SJCRH30 (cell line): ENCODE measurements at regions not wholly inside any gene's neighbourhood (a gene's known extent, or its start where the extent isn't known, plus 50 kb on each side); places are given as distances from the start of the nearest gene placed in this dataset.

Experiments used
- DNase-seq, 2 experiments: peaks; one replicate each; pipeline ENCODE4 v3.0.0-alpha.2; 2015 to 2020
- H3K27ac ChIP-seq: fragments of 250-450 bp; sonication (Bioruptor Pico); 2 replicates; pipeline ENCODE4 v1.5.1; 2020; ENCODE audit warnings: mild to moderate bottlenecking, moderate library complexity
- H3K27me3 ChIP-seq: fragments of 250-450 bp; sonication (Bioruptor Pico); 2 replicates; pipeline ENCODE4 v1.5.1; 2020; ENCODE audit warnings: mild to moderate bottlenecking, moderate library complexity
- H3K36me3 ChIP-seq: fragments of 250-450 bp; sonication (Bioruptor Pico); 2 replicates; pipeline ENCODE4 v1.5.1; 2020; ENCODE audit warnings: mild to moderate bottlenecking, moderate library complexity
- H3K4me1 ChIP-seq: fragments of 250-450 bp; sonication (Bioruptor Pico); 2 replicates; pipeline ENCODE4 v1.5.1; 2020; ENCODE audit warnings: mild to moderate bottlenecking, moderate library complexity
- H3K4me3 ChIP-seq: fragments of 250-450 bp; sonication (Bioruptor Pico); 2 replicates; pipeline ENCODE4 v1.5.1; 2020; ENCODE audit warnings: mild to moderate bottlenecking, moderate library complexity
- H3K9me3 ChIP-seq: fragments of 250-450 bp; sonication (Bioruptor Pico); replicated peaks from 2 replicates; pipeline ENCODE4 v1.5.1; 2020; ENCODE audit warnings: mild to moderate bottlenecking, moderate library complexity

DNA sequence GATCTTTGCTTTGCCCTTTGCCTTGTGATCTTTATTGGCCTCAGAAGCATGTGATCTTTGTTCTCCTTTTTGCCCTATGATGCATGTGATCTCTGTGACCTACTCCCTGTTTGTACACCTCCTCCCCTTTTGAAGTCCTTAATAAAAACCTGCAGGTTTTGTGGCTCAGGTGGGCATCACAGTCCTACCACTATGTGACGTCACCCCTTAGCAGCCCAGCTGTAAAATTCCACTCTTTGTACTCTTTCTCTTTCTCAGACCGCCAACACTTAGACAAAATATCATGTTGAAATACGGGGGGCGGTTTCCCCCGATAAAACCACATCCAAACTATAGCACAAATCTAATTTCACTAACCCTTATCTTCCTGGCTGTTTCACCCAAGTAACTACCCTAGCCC is 76.7 kb upstream of the RAPGEF4 start:
- Histone ChIP-seq H3K4me1 (no peaks in the 10 kb centered on the region), H3K4me3 (no peak overlapping the region), H3K27ac (no peak overlapping the region), H3K27me3 (no peaks in the 10 kb centered on the region), H3K9me3 (no peaks in the 10 kb centered on the region), H3K36me3 (no peaks in the 10 kb centered on the region)
- DNase-seq = no peak

DNA sequence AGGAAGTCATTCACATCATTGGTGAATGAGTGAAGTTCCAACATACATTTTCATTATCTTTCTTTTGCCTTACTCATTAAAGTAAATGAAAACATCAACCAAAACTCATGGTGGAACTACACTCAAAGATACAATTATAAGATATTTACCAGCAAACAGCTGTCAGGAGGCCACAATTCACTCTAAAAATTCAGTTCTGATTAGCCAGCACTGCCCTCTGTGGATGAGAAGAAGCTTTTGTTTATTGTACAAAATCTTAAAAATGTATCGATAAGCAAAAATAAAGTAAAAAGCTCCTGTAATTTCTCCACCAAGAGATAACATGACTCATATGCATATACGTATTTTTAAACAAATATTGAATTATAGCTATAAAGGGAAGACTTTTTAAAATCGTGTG is 73.5 kb upstream of the RAPGEF4 start:
- Histone ChIP-seq H3K4me3 (no peak overlapping the region), H3K9me3 (0 out of 2 replicates have a peak, but pooled peaks cover 2% of the 10 kb centered on the region), H3K36me3 (no peaks in the 10 kb centered on the region), H3K27me3 (no peaks in the 10 kb centered on the region), H3K4me1 (no peaks in the 10 kb centered on the region), H3K27ac (no peak overlapping the region)
- no peak for DNase-seq

DNA sequence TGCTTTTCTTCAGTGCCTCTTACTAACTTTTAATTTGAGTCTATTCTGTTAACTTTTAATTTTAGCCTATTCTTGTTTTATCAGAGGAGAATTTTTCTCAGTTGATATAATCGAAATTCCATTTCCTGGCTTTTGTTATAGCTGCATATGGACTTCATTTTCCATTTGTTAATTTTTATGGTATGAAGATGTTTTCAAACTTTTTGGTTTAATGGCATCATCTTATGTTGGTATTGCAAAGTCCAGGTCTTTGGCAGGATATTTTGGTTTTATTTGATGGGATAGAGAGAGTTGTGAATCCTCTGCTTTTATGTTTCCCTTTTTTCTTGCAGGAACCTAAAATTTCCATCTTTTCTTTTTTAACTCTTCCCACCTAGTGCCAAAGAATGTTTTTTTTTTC is 70.9 kb upstream of the RAPGEF4 start:
- no peaks in the 10 kb centered on the region for H3K36me3 ChIP-seq
- DNase-seq = no peak

DNA sequence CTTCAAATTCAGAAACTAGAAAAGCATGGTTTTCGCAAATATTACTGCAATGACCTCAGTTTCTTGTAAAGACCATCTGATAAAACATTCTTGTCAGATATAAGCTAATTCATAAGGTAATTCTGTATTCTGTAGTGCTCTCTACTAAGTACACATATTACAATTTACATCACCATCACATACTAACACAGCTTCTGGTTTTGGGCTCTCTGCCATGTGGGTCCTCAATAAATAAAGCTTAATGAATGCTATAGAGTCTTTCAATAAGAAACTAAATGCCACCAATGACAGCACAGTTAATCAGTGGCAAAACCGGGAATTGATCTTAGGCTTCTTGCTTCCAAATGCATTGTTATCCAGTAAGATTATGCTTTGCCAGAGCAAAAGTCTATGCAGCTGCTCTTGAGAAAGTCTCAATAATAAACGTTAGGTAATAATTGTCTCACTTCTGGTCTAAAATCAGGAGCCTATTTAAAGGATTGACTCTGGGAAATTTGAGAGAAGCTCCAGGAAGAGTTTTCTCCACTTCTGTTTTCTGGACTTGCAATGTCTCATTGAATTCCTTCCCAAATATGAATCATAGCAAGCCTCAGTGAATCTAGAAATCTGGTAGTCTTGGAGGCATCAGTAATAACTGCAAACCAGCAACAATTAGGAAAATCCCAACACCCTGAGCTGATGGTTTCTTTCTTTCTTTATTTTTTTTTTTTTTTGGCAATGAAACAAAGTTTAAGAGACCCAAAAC is 67.9 kb upstream of the RAPGEF4 start:
- H3K9me3 ChIP-seq = 0 out of 2 replicates have a peak, but pooled peaks cover 2% of the 10 kb centered on the region
- H3K27ac ChIP-seq = no peak overlapping the region
- no peaks in the 10 kb centered on the region for H3K36me3 ChIP-seq
- H3K27me3 ChIP-seq = no peaks in the 10 kb centered on the region
- DNase-seq = no peak
- H3K4me1 ChIP-seq = peaks cover 6% of the 10 kb centered on the region
- H3K4me3 ChIP-seq = no peak overlapping the region

More for the DNA sequence above, 70.9 kb upstream of the RAPGEF4 start:
- no peaks in the 10 kb centered on the region for H3K27me3 ChIP-seq
- no peak overlapping the region for H3K4me3 ChIP-seq
- H3K9me3 ChIP-seq = 0 out of 2 replicates have a peak, but pooled peaks cover 2% of the 10 kb centered on the region
- no peak overlapping the region for H3K27ac ChIP-seq
- no peaks in the 10 kb centered on the region for H3K4me1 ChIP-seq

DNA sequence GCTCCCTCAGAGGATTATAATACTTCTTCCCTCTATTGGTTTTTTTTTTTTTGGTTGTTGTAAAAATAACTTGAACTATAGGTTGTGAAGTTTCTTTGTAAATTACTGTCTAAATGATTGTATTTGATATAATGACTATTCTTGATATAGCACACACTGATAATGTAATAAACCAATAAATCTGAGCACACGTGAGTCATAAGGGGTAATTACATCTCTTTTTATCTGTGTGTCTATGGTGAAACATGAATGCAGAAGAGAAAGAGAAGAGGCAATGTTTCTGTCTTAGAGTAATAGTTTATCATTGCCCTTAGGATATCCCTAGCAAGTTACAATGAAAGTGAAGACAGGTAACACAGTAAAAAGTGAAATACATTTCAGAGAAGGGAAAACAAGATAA is 64.1 kb upstream of the RAPGEF4 start:
- H3K27me3 ChIP-seq = no peaks in the 10 kb centered on the region
- peaks cover 16% of the 10 kb centered on the region for H3K4me1 ChIP-seq
- H3K4me3 ChIP-seq = no peak overlapping the region
- H3K9me3 ChIP-seq = 0 out of 2 replicates have a peak, but pooled peaks cover 5% of the 10 kb centered on the region
- DNase-seq = no peak
- no peak overlapping the region for H3K27ac ChIP-seq
- H3K36me3 ChIP-seq = no peaks in the 10 kb centered on the region

DNA sequence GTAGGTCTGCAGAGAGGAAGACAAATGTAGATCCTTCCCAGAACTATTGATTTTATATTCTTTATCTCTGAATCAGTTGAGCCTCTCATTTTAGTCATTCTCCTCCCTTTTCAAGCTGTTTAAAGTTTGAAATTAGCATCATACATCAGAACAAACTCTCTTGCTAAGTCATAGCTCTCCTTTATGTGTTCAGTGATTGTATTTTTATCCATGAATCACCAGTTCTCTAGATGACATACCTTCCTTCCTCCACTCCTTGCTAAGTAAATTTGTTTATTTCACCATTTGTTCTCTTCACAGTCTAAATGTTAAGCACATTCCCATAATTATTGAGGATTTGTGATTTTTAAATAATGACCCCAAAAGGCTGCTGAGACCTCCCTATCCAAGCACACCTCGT is 63.5 kb upstream of the RAPGEF4 start:
- Histone ChIP-seq H3K4me1 (peaks cover 16% of the 10 kb centered on the region), H3K27me3 (no peaks in the 10 kb centered on the region), H3K36me3 (no peaks in the 10 kb centered on the region), H3K9me3 (0 out of 2 replicates have a peak, but pooled peaks cover 5% of the 10 kb centered on the region), H3K4me3 (no peak overlapping the region), H3K27ac (no peak overlapping the region)
- DNase-seq = no peak

DNA sequence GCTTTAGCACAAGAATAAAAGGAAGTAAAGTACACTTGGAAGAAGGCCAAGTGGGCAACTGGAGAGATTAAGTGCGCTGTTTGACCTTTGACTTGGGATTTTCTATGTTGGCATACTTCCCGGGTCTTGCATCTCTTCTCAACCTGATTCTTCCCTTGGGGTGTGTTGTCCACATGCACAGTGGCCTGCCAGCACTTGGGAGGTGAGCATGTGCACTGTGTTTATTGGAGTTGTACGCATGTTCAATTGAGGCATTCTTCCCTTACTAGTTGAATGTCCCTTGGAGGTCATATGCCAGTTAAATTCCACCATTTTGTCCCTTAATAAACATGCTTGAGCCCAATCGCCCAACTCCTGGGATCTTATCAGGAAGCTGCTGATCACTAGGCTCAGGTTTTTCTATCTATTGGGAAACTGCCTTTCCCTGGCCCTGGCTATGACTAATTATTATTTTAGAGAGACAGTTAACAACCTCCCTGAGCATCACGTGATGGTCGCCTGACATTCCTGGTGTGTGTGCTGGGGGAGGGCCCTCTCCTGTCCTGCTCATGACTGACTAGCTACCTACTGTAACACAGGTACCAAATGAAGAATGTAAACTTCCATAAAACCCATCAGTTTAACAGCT is 62.5 kb upstream of the RAPGEF4 start:
- Histone ChIP-seq H3K9me3 (0 out of 2 replicates have a peak, but pooled peaks cover 5% of the 10 kb centered on the region), H3K27me3 (no peaks in the 10 kb centered on the region), H3K27ac (no peak overlapping the region), H3K36me3 (no peaks in the 10 kb centered on the region), H3K4me3 (no peak overlapping the region), H3K4me1 (peaks cover 16% of the 10 kb centered on the region)
- DNase-seq = peak; percentile 64 to 78

DNA sequence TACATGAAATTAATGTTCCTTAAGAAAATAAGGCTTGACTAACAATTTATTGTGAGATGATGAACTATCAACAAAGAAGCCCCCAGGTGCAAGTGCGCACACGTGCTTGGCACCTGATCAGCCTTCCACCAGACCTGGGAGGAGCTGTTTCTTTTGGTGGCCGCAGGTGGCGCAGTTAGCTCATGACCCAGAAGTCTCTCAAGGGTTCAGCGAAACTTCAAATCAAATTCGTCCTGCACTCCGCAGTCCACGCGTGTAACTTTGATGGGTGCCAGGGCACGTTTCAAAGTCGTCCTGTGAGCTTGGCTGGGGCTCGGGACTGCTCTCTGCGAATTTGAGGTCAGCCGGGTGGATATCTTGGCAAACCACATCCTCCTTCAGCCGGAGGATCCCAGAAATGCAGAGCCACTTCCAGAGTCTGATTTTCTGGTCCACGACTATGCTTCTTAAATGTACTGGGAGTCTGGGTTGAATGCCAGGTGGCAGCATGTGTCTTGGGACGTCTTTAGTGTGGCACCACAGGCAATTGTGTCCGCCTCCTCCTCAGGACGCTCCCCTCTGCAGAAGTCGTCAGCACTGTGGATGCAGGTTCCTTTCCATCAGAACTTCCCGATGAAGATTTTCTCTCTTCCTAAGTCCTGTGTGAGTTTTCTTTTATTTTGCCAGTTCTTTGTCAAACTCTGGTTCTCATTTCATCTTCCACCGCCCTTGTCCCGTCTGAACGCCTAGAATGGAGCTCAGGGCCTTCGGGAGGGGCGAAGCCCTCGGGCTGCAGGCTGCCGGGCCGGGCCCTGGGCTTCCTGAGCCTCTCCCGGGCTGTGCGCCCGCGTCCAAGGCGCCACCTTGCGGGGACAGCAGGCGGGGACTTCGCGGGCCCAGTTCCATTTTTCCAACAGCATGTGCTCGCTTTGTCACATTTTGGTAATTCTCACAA is 61.3 kb upstream of the RAPGEF4 start:
- H3K4me3 ChIP-seq = no peak overlapping the region
- DNase-seq = no peak
- peaks cover 16% of the 10 kb centered on the region for H3K4me1 ChIP-seq
- H3K36me3 ChIP-seq = no peaks in the 10 kb centered on the region
- 0 out of 2 replicates have a peak, but pooled peaks cover 5% of the 10 kb centered on the region for H3K9me3 ChIP-seq
- no peak overlapping the region for H3K27ac ChIP-seq
- no peaks in the 10 kb centered on the region for H3K27me3 ChIP-seq

DNA sequence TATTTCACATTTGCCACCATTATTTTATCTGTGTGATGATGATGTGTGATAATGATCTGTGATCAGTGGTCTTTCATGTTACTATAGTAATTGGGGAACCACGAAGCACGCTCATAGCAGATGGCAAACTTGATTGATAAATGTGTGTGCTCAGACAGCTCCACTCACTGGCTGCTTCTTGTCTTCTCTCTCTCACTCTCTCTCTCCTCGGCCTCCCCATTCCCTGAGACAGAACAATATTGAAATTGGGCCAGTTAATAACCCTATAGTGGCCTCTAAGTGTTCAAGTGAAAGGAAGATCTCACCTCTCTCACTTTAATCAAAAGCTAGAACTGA is 60.7 kb upstream of the RAPGEF4 start:
- no peaks in the 10 kb centered on the region for H3K36me3 ChIP-seq
- 0 out of 2 replicates have a peak, but pooled peaks cover 5% of the 10 kb centered on the region for H3K9me3 ChIP-seq
- H3K4me1 ChIP-seq = peaks cover 16% of the 10 kb centered on the region
- DNase-seq = no peak
- H3K27me3 ChIP-seq = no peaks in the 10 kb centered on the region
- H3K27ac ChIP-seq = no peak overlapping the region
- H3K4me3 ChIP-seq = no peak overlapping the region

DNA sequence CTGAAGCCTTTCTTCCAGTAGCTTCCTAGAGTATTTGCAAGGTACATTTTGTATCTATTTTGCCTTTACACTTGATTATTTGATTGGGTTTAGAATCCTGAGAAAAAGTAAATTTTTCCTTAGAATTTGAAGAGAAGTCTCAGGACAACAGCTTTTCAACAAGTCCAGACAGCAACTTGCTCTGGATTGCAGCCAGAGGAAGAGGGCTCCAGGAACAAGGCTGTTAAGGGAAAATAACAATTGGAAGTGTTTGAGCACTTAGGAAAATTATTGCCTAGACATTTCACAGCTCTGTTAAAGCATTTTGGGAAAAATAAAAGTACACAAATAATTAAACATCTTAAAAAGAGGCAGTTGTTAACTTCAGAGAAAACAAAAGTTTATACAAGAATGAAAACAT is 58.3 kb upstream of the RAPGEF4 start:
- Histone ChIP-seq H3K27me3 (no peaks in the 10 kb centered on the region), H3K4me3 (no peak overlapping the region), H3K36me3 (no peaks in the 10 kb centered on the region), H3K9me3 (0 out of 2 replicates have a peak, but pooled peaks cover 5% of the 10 kb centered on the region), H3K4me1 (peaks cover 14% of the 10 kb centered on the region), H3K27ac (no peak overlapping the region)
- no peak for DNase-seq

DNA sequence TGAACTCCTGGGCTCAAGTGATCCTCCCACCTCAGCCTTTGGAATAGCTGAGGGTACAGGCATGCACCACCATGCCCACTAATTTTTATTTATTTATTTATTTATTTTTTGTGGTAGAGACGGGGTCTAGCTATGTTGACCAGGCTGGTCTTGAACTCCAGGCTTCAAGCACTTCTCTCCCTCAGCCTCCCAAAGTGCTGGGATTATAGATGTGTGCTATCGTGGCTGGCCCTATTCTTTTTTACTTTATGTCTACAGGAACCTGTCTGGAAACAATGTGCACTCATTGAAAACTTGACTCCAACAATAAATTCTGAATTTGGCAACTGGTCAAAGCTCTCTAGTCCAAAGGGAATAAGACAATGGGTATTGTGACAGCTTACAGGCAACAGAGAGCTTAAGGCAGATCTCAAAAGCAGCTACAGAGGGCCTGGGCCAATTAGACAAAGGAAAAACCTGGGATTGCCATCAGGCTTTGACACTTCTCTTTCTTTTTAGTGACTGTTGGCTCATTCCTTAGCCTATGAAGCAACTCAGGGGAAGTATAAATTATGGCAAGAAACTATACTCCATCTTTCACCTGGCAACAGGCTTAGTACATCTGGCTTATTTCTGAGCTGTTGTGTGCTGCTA is 55.1 kb upstream of the RAPGEF4 start:
- Histone ChIP-seq H3K4me3 (no peak overlapping the region), H3K4me1 (no peaks in the 10 kb centered on the region), H3K36me3 (no peaks in the 10 kb centered on the region), H3K27me3 (no peaks in the 10 kb centered on the region), H3K27ac (no peak overlapping the region), H3K9me3 (no peaks in the 10 kb centered on the region)
- no peak for DNase-seq

DNA sequence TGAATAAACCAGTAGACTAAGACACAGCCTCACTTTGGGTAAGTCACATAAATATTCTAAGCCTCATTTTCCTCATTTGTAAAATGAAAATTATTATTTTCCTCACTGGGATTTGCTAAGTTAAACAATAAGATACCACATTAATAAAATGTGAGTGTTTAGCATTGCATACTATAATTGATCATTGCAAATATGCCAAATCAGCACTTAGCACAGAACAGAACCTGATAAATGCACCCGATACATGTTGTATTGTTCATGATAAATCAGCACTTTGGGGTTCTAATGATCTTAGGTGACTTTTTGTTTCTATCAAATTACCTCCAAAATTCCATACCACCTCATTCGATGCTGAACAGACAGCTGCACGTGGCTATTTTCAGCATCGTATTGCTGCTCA is 50.2 kb upstream of the RAPGEF4 start:
- Histone ChIP-seq H3K4me3 (no peak overlapping the region), H3K4me1 (no peaks in the 10 kb centered on the region), H3K27me3 (no peaks in the 10 kb centered on the region), H3K9me3 (no peaks in the 10 kb centered on the region), H3K36me3 (no peaks in the 10 kb centered on the region), H3K27ac (no peak overlapping the region)
- no peak for DNase-seq
